A673 (cell line): ENCODE measurements at regions not wholly inside any gene's neighbourhood (a gene's known extent, or its start where the extent isn't known, plus 50 kb on each side); places are given as distances from the start of the nearest gene placed in this dataset.

Source experiments
- BruUV-seq: library from RNA; stranded (reverse); fragments of 400-500 nt; replicated peaks from 2 replicates; lab custom pipeline; 2021; lab: Mats Ljungman, UMichigan
- CTCF ChIA-PET: fragments of 300-600 bp; sonication (Branson Sonifier 250); formaldehyde crosslinking; loops from one replicate; lab custom pipeline; 2022; ENCODE audit warnings: antibody characterized with exemption; lab: Charles Lee
- POLR2A ChIA-PET: fragments of 300-600 bp; sonication (Branson Sonifier 250); formaldehyde crosslinking; loops from one replicate; lab custom pipeline; 2022; ENCODE audit warnings: antibody characterized with exemption; ENCODE audit not compliant: low non-redundant PET; lab: Charles Lee
- DNase-seq: peaks from one replicate; pipeline ENCODE4 v3.0.0-alpha.2; 2015; ENCODE audit warnings: low spot score
- H3K27ac ChIP-seq: fragments of 200-600 bp; sonication (generic); 2 replicates; pipeline ENCODE4 v1.5.1; 2016; ENCODE audit warnings: mixed run types, low read depth, mild to moderate bottlenecking, mixed read lengths, antibody characterized with exemption, low read length; ENCODE audit not compliant: poor library complexity, severe bottlenecking
- H3K27me3 ChIP-seq: fragments of 200-600 bp; sonication (generic); replicated peaks from 2 replicates; pipeline ENCODE4 v1.6.1; 2017; ENCODE audit warnings: mixed run types, low read depth, mild to moderate bottlenecking, mixed read lengths, antibody characterized with exemption, low read length; ENCODE audit not compliant: insufficient read depth, poor library complexity
- H3K36me3 ChIP-seq: fragments of 200-600 bp; sonication (generic); 2 replicates; pipeline ENCODE4 v1.6.1; 2016; ENCODE audit warnings: mixed run types, mild to moderate bottlenecking, mixed read lengths, antibody characterized with exemption, low read length; ENCODE audit not compliant: insufficient read depth, poor library complexity, severe bottlenecking
- H3K4me1 ChIP-seq: fragments of 200-600 bp; sonication (generic); 2 replicates; pipeline ENCODE4 v1.6.1; 2017; ENCODE audit warnings: mixed run types, mild to moderate bottlenecking, mixed read lengths, antibody characterized with exemption, low read length; ENCODE audit not compliant: insufficient read depth, poor library complexity, severe bottlenecking
- H3K4me3 ChIP-seq: fragments of 200-600 bp; sonication (generic); 2 replicates; pipeline ENCODE4 v1.5.1; 2016; ENCODE audit warnings: low read depth, mixed run types, mild to moderate bottlenecking, mixed read lengths, low read length; ENCODE audit not compliant: poor library complexity, severe bottlenecking
- H3K9me3 ChIP-seq: fragments of 200-600 bp; sonication (generic); 2 replicates; pipeline ENCODE4 v1.6.1; 2016; ENCODE audit warnings: mixed run types, low read depth, mild to moderate bottlenecking, mixed read lengths, antibody characterized with exemption, low read length; ENCODE audit not compliant: poor library complexity, severe bottlenecking
- CTCF ChIP-seq: fragments of 300-800, 200-600 bp; sonication (generic); conservative IDR thresholded peaks from 2 replicates; pipeline ENCODE4 v1.5.1; 2017; ENCODE audit warnings: low read depth, mild to moderate bottlenecking, antibody characterized with exemption, low read length, moderate library complexity, mixed read lengths
- EZH2 ChIP-seq: fragments of 200-600 bp; sonication (generic); IDR thresholded peaks from 2 replicates; pipeline ENCODE4 v1.6.1; 2017; ENCODE audit warnings: borderline replicate concordance, low read depth, mild to moderate bottlenecking, mixed read lengths, antibody characterized with exemption, low read length; ENCODE audit not compliant: poor library complexity, severe bottlenecking
- intact Hi-C: fragments of 100-400 bp; cut with micrococcal nuclease; formaldehyde crosslinking; loops from one replicate; pipeline ENCODE4 v1.10.0; 2022; ENCODE audit not compliant: unreplicated experiment

DNA sequence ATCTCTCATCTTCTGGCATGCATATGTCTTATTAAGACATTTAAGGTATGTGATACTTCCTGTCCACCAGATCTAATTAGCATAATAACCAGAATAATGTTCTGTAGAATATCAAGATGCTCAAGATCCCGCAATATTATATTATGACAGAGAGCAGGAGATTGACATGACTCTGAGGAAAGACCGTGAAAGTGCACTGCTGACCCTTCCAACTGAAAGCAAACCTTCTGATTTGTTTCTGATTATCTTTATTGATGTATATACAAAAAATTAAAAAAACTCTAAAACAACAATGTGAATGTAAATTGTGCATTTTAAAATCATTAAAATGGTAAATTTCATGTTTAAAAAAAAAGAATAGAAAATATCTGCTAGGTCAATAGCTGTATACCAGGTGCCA, 184.4 kb upstream of the TMEM45B start:
- CTCF ChIA-PET, result no interaction called here

GRCh38 chr11:129636926-129637325, 178.7 kb upstream of the TMEM45B start:
- TF ChIP-seq CTCF (no peak), EZH2 (no peak)
- H3K36me3 ChIP-seq, result no peaks in the 10 kb centered on the region
- H3K9me3 ChIP-seq, result peaks cover 5% of the 10 kb centered on the region
- ChIA-PET CTCF (no interaction called here), POLR2A (no interaction called here)
- DNase-seq, result no peak
- no peaks in the 10 kb centered on the region for H3K27me3 ChIP-seq
- peaks cover 41% of the 10 kb centered on the region for H3K4me1 ChIP-seq
- no peak overlapping the region for H3K4me3 ChIP-seq
- intact Hi-C loops, result loop anchor here (5.0 kb wide), 1 partner anchor 95 kb away; no protein-coding TSS in a partner anchor
- peak overlapping the region; percentile 21 for H3K27ac ChIP-seq
- BruUV-seq, result no TSS peak

More for the DNA sequence above, 184.4 kb upstream of the TMEM45B start:
- no peaks in the 10 kb centered on the region for H3K27me3 ChIP-seq
- no TSS peak for BruUV-seq
- intact Hi-C loops, result no loop called here
- no peak for DNase-seq
- H3K4me1 ChIP-seq, result peaks cover 30% of the 10 kb centered on the region
- peaks cover 15% of the 10 kb centered on the region for H3K9me3 ChIP-seq
- H3K27ac ChIP-seq, result peak overlapping the region; percentile 47
- H3K4me3 ChIP-seq, result no peak overlapping the region
- no peak for TF ChIP-seq EZH2
- TF ChIP-seq CTCF, result no peak
- H3K36me3 ChIP-seq, result no peaks in the 10 kb centered on the region
- POLR2A ChIA-PET, result no interaction called here

DNA sequence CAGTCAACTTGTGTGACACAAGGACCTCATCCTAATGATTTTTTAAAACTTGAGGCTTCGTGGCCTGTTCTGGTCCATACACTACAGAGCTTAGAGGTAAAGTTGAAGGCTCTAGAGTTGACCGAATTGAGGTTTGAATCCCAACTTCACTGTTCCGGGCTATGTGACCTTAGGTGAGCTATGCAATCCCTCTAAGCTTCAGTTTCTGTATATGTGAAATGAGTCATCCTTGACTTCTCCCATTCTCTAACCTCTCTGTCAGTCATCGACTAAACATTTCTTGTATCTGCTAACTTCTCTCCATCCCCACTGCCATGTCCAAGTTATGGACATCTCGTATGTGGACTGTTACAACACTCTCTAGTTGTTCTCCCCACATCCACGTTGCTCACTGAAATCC, 178.2 kb upstream of the TMEM45B start:
- CTCF ChIA-PET, result no interaction called here
- peak overlapping the region; percentile 21 for H3K27ac ChIP-seq
- no peak for DNase-seq
- intact Hi-C loops, result loop anchor here (5.0 kb wide), 1 partner anchor 95 kb away; no protein-coding TSS in a partner anchor
- H3K4me3 ChIP-seq, result no peak overlapping the region
- H3K9me3 ChIP-seq, result peaks cover 3% of the 10 kb centered on the region
- H3K27me3 ChIP-seq, result no peaks in the 10 kb centered on the region
- peaks cover 39% of the 10 kb centered on the region for H3K4me1 ChIP-seq
- POLR2A ChIA-PET, result no interaction called here
- no peak for TF ChIP-seq EZH2
- TF ChIP-seq CTCF, result no peak
- H3K36me3 ChIP-seq, result no peaks in the 10 kb centered on the region
- no TSS peak for BruUV-seq
